OCI-LY1 (cell line): ENCODE measurements at regions not wholly inside any gene's neighbourhood (a gene's known extent, or its start where the extent isn't known, plus 50 kb on each side); places are given as distances from the start of the nearest gene placed in this dataset.

Experiments
- EZH2 ChIP-seq: fragments of 200-600 bp; sonication (generic), shearing (Covaris generic); IDR thresholded peaks from 2 replicates; pipeline ENCODE4 v1.8.0; 2017; ENCODE audit warnings: borderline replicate concordance, mixed run types, mild to moderate bottlenecking, antibody characterized with exemption, low read length, moderate library complexity, mixed read lengths
- TF ChIP-seq, protein P1 (sequence below): fragments of 200-600 bp; sonication (generic), shearing (Covaris generic); IDR thresholded peaks from 2 replicates; pipeline ENCODE4 v1.5.1; 2017; ENCODE audit warnings: mild to moderate bottlenecking, antibody characterized with exemption, low read length, moderate library complexity, mixed read lengths

GRCh38 chr9:79170643-79171042 lies 401.1 kb upstream of the TLE4 start:
- TF ChIP-seq, protein P1, sequence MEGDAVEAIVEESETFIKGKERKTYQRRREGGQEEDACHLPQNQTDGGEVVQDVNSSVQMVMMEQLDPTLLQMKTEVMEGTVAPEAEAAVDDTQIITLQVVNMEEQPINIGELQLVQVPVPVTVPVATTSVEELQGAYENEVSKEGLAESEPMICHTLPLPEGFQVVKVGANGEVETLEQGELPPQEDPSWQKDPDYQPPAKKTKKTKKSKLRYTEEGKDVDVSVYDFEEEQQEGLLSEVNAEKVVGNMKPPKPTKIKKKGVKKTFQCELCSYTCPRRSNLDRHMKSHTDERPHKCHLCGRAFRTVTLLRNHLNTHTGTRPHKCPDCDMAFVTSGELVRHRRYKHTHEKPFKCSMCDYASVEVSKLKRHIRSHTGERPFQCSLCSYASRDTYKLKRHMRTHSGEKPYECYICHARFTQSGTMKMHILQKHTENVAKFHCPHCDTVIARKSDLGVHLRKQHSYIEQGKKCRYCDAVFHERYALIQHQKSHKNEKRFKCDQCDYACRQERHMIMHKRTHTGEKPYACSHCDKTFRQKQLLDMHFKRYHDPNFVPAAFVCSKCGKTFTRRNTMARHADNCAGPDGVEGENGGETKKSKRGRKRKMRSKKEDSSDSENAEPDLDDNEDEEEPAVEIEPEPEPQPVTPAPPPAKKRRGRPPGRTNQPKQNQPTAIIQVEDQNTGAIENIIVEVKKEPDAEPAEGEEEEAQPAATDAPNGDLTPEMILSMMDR, result no peak
- no peak for TF ChIP-seq EZH2
